BLaER1 treated with 17β-estradiol and CSF1 and Interleukin-3, amounts not matched to agents 10 nM and 100 nM (cell line): ENCODE measurements at regions not wholly inside any gene's neighbourhood (a gene's known extent, or its start where the extent isn't known, plus 50 kb on each side); places are given as distances from the start of the nearest gene placed in this dataset.
"Not testable (repeated sequence)": the region's sequence is repeated elsewhere in the genome, so short reads cannot be mapped to it uniquely, and the experiment has no call there.

ENCODE experiments used
- H3K27ac ChIP-seq, 11 experiments: shearing (Covaris generic); formaldehyde crosslinking; 2 replicates each; pipeline ENCODE4 v1.8.1; 2022
- H3K27me3 ChIP-seq, 11 experiments: shearing (Covaris generic); formaldehyde crosslinking; 2 replicates each; pipeline ENCODE4 v1.8.1; 2022
- H3K36me3 ChIP-seq, 11 experiments: shearing (Covaris generic); formaldehyde crosslinking; 2 replicates each; pipeline ENCODE4 v1.8.1; 2022
- H3K4me1 ChIP-seq, 10 experiments: shearing (Covaris generic); formaldehyde crosslinking; 2 replicates each; pipeline ENCODE4 v1.8.1; 2022
- H3K4me2 ChIP-seq, 11 experiments: shearing (Covaris generic); formaldehyde crosslinking; 2 replicates each; pipeline ENCODE4 v1.8.1; 2022
- H3K4me3 ChIP-seq, 10 experiments: shearing (Covaris generic); formaldehyde crosslinking; 2 replicates each; pipeline ENCODE4 v1.8.1; 2022
- H3K9ac ChIP-seq, 11 experiments: shearing (Covaris generic); formaldehyde crosslinking; 2 replicates each; pipeline ENCODE4 v1.8.1; 2022
- H3K9me3 ChIP-seq, 11 experiments: shearing (Covaris generic); formaldehyde crosslinking; replicated peaks in 1 of 11; 2 replicates each; pipeline ENCODE4 v1.8.1; 2022
- H4K20me1 ChIP-seq, 11 experiments: shearing (Covaris generic); formaldehyde crosslinking; 2 replicates each; pipeline ENCODE4 v1.8.1; 2022

GRCh38 chr6:60439709-60440108 lies 1846.3 kb downstream of the KHDRBS2 start:
- H3K9me3 ChIP-seq, H3K36me3 ChIP-seq, H3K27me3 ChIP-seq, H3K4me2 ChIP-seq, H3K27ac ChIP-seq, H3K9ac ChIP-seq, H3K4me3 ChIP-seq, H4K20me1 ChIP-seq, H3K4me1 ChIP-seq: not testable (repeated sequence)

DNA sequence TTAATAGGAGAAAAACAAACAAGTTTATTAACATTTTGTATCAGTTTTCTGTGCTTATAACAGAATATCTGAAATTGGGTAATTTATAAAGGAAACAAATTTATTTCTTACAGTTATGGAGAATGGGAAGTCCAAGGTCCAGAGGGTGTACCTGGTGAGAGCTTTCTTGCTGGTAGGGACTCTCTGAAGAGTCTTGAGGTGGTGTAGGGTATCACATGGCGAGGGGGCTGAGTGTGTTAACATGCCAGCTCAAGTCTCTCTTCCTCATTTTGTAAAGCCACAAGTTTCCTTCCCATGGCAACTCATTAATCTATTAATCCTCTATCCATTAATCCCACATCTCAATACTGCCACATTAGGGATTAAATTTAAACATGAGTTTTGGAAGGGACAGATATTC lies 1863.3 kb downstream of the KHDRBS2 start:
- not testable (repeated sequence) for H3K9ac ChIP-seq, H3K4me3 ChIP-seq, H3K9me3 ChIP-seq, H3K4me1 ChIP-seq, H3K27ac ChIP-seq, H4K20me1 ChIP-seq, H3K4me2 ChIP-seq, H3K27me3 ChIP-seq, H3K36me3 ChIP-seq

DNA sequence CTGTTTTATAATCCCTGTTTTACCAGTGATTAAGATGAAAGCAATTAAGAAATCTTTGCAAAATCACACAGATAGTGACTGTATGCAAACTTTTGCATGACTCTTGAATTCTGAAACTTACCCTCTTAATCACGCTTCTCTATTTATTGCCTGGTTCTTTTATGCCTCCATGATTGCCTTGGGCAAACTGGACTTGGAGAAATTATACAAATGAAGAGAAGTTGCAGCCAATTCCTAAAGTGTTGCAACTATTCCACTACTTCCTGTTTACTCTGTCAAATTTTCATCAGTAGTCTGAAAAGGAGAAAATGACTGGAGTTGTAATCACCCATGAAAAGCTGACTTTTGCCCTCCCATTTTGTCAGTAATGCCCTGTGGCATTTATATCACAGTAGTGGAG lies 1869.9 kb downstream of the KHDRBS2 start:
- not testable (repeated sequence) for H3K4me1 ChIP-seq, H3K9me3 ChIP-seq, H3K4me3 ChIP-seq, H3K27ac ChIP-seq, H3K27me3 ChIP-seq, H3K9ac ChIP-seq, H3K36me3 ChIP-seq, H4K20me1 ChIP-seq, H3K4me2 ChIP-seq

- not testable (repeated sequence) for H3K4me2 ChIP-seq, H3K4me3 ChIP-seq, H3K27ac ChIP-seq, H4K20me1 ChIP-seq, H3K36me3 ChIP-seq, H3K9ac ChIP-seq, H3K9me3 ChIP-seq, H3K4me1 ChIP-seq, H3K27me3 ChIP-seq
Measured at GRCh38 chr6:60408747-60409146, 1877.3 kb downstream of the KHDRBS2 start.

- not testable (repeated sequence) for H3K4me2 ChIP-seq, H4K20me1 ChIP-seq, H3K27me3 ChIP-seq, H3K4me3 ChIP-seq, H3K9ac ChIP-seq, H3K36me3 ChIP-seq, H3K27ac ChIP-seq, H3K9me3 ChIP-seq, H3K4me1 ChIP-seq
Measured at GRCh38 chr6:60403268-60403667, 1882.8 kb downstream of the KHDRBS2 start.

DNA sequence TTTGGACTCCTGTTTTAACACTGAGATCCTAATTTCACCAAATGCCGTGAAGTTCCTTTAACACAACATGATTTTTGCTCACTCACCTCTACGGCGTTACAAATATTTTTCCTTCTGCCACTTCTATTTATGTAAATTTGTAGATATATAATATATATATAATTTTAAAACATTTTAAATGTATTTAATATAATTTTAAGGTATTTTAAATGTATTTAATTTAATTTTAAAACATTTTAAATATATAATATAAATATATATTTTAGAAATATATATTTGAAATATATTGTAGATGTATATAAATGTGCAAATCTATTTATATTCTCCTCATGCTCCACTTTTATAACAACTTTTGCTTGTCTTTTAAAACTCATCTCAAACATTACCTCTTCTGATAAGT lies 1883.5 kb downstream of the KHDRBS2 start:
- not testable (repeated sequence) for H3K4me2 ChIP-seq, H4K20me1 ChIP-seq, H3K9ac ChIP-seq, H3K36me3 ChIP-seq, H3K27me3 ChIP-seq, H3K4me1 ChIP-seq, H3K9me3 ChIP-seq, H3K4me3 ChIP-seq, H3K27ac ChIP-seq

DNA sequence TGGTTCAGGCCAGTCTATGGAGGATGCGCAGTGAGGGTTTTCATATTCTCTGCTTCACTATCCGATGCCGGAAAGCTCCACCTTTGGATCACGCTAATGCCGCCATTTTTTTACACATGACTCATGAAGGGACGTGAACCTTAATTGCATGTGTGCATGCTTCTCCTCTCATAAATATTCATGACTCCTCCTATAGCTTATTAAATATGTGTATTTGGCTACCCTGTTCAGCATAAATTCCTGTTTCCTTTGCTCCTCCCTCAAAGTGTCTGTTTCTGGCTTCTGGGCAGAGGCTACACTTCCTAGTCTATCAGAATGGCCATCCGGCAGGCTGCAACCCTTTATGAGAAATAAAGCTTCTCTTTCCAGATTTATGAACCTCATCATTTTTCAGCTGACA lies 1890.8 kb downstream of the KHDRBS2 start:
- not testable (repeated sequence) for H3K36me3 ChIP-seq, H3K9me3 ChIP-seq, H3K4me2 ChIP-seq, H3K27me3 ChIP-seq, H3K4me3 ChIP-seq, H4K20me1 ChIP-seq, H3K9ac ChIP-seq, H3K4me1 ChIP-seq, H3K27ac ChIP-seq

- H3K27me3 ChIP-seq, H3K4me1 ChIP-seq, H4K20me1 ChIP-seq, H3K4me3 ChIP-seq, H3K9me3 ChIP-seq, H3K36me3 ChIP-seq, H3K9ac ChIP-seq, H3K4me2 ChIP-seq, H3K27ac ChIP-seq: not testable (repeated sequence)
Measured at GRCh38 chr6:60392969-60393368, 1893.1 kb downstream of the KHDRBS2 start.

DNA sequence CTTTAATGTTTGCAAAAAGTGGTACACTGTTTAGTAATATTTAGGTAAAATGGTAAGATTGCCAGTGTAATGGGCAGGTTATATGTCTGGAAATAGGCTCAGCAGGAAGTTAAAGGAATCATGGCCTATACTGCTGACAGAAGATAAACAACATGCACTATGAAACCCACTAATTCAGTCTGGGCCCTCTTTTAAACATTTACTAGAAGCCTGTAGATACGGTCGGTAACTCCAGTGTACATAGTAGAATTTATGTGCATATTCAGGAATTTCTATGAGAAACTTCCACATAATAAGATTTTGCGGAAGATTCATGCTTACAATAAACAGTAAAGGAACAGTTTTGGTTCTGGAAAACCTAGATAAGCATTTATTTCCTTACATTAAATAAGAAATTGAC lies 1896.9 kb downstream of the KHDRBS2 start:
- H3K4me3 ChIP-seq, H3K4me1 ChIP-seq, H3K27me3 ChIP-seq, H3K27ac ChIP-seq, H3K36me3 ChIP-seq, H3K9me3 ChIP-seq, H4K20me1 ChIP-seq, H3K9ac ChIP-seq, H3K4me2 ChIP-seq: not testable (repeated sequence)

GRCh38 chr6:60384614-60385013 lies 1901.4 kb downstream of the KHDRBS2 start:
- not testable (repeated sequence) for H3K36me3 ChIP-seq, H3K4me1 ChIP-seq, H3K27me3 ChIP-seq, H3K4me3 ChIP-seq, H3K27ac ChIP-seq, H4K20me1 ChIP-seq, H3K9ac ChIP-seq, H3K4me2 ChIP-seq, H3K9me3 ChIP-seq

- not testable (repeated sequence) for H3K4me2 ChIP-seq, H3K36me3 ChIP-seq, H3K9ac ChIP-seq, H3K27ac ChIP-seq, H3K4me1 ChIP-seq, H3K4me3 ChIP-seq, H4K20me1 ChIP-seq, H3K9me3 ChIP-seq, H3K27me3 ChIP-seq
Measured at GRCh38 chr6:60382771-60383170, 1903.3 kb downstream of the KHDRBS2 start.

DNA sequence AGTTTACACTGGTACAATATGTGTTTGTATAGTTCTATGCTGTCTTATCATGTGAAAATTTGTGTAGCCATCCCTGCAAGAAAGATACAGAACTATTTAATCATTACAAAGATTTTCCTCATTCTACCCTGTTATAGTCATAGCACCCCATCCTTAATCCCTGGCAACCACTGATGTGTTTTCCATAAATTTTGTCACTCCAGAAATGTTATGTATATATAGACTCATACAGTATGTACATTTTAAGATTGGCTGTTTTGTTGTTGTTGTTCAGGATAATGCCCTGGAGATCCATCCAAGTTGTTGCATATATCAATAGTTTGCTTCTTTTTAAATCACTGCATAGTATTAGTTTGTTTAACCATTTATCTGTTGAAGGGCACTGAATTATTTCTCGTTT lies 1911.9 kb downstream of the KHDRBS2 start:
- not testable (repeated sequence) for H3K9me3 ChIP-seq, H4K20me1 ChIP-seq, H3K4me2 ChIP-seq, H3K27me3 ChIP-seq, H3K9ac ChIP-seq, H3K36me3 ChIP-seq, H3K27ac ChIP-seq, H3K4me1 ChIP-seq, H3K4me3 ChIP-seq

DNA sequence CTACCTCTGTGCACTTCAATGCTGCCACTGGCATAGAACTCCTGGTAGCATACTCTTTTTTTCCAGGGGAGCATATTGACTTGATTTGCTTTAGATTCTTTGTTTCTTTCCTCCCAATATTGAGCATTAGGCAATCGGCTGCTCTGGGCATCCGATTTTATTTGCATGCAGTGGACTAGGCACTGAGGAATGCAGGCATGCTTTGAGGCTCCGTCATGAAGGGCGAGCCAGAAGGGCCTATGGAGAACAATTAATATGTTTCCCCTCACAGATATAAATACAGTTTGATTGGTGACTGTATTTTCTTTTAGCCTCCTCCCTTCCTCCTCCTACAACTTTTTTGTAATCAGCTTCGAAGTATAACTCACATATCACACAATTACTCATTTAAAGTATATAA lies 1918.2 kb downstream of the KHDRBS2 start:
- H3K9me3 ChIP-seq, H3K4me1 ChIP-seq, H3K4me2 ChIP-seq, H3K4me3 ChIP-seq, H3K27ac ChIP-seq, H3K36me3 ChIP-seq, H3K9ac ChIP-seq, H3K27me3 ChIP-seq, H4K20me1 ChIP-seq: not testable (repeated sequence)

- not testable (repeated sequence) for H3K27ac ChIP-seq, H3K9ac ChIP-seq, H3K27me3 ChIP-seq, H3K4me2 ChIP-seq, H3K9me3 ChIP-seq, H3K36me3 ChIP-seq, H3K4me1 ChIP-seq, H4K20me1 ChIP-seq, H3K4me3 ChIP-seq
Measured at GRCh38 chr6:60365901-60366300, 1920.1 kb downstream of the KHDRBS2 start.

DNA sequence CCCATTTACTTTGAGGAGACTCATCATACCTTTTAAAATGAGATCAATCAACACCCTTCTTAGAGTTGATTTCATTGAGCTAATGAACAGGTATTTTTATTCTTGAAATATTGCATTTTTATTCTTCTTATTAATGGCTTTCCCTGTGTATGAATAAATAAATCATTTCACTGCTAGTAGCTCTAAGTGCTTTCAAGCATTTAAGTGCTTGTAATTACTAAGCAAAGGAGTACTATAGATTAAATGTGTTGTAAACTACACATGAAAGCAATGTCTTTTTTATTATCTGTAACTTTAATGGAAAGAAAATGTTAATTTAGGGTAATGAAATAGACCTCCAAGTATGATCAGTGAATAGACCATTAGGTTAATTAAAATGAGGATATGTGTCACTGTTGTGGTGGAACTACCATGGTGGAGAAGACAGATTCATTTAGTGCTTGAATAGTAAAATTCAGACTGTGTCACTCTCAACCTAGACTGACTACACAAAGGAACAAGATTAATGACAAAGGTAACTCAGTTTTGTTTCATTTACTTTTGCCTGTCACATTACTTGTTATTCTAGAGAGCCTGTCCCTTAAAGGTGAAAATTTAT lies 1943.5 kb downstream of the KHDRBS2 start:
- H3K36me3 ChIP-seq, H3K27me3 ChIP-seq, H3K9ac ChIP-seq, H3K9me3 ChIP-seq, H3K4me3 ChIP-seq, H4K20me1 ChIP-seq, H3K4me1 ChIP-seq, H3K4me2 ChIP-seq, H3K27ac ChIP-seq: not testable (repeated sequence)
